ENCODE measurements at regions not wholly inside any gene's neighbourhood (a gene's known extent, or its start where the extent isn't known, plus 50 kb on each side); places are given as distances from the start of the nearest gene placed in this dataset.

DNA sequence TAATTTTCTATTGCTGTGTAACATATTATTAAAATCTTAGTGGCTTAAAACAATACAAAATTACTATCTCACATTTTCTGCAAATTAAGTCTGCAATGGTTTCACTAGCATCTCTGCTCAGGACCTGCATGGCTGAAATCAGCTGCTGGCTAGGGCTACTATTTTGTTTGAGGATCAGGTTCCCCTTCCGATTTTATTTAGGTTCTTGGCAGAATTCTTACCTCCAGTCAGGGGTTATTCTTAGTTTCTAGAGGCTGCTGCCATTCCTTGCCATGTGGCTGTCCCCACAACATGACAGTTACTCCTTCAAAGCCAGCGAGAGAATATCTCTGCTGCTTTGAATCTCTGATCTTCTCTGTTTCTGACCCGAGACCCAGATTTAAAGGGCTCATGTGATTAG lies 424.5 kb upstream of the ANO5 start:
- DNase-seq (ENCODE audit: low read depth) = no peak
- TF ChIP-seq, protein P1, sequence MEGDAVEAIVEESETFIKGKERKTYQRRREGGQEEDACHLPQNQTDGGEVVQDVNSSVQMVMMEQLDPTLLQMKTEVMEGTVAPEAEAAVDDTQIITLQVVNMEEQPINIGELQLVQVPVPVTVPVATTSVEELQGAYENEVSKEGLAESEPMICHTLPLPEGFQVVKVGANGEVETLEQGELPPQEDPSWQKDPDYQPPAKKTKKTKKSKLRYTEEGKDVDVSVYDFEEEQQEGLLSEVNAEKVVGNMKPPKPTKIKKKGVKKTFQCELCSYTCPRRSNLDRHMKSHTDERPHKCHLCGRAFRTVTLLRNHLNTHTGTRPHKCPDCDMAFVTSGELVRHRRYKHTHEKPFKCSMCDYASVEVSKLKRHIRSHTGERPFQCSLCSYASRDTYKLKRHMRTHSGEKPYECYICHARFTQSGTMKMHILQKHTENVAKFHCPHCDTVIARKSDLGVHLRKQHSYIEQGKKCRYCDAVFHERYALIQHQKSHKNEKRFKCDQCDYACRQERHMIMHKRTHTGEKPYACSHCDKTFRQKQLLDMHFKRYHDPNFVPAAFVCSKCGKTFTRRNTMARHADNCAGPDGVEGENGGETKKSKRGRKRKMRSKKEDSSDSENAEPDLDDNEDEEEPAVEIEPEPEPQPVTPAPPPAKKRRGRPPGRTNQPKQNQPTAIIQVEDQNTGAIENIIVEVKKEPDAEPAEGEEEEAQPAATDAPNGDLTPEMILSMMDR (conservative IDR thresholded peaks at IDR 0.05; ENCODE audit: low read depth, low read length) = no peak
- no peak overlapping the region for H3K4me3 ChIP-seq (ENCODE audit: low read depth, low read length)

DNA sequence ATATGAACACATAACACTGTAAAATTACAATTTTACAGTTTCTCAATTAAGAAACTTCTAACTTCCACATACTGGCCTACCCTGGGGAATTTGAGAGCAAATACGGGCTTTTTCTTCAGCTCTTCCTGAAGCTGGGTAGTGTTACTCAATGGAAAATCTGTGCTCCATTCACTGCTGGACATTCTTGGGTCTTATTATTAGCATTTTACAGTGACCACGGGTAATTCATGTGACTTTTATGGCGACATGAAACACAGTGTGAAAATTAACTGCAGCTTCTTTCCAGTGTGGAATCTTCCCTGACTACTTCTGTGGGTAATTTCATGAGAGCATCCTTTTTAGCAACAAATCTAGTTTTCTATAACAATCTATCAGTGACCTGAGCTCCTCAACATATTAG lies 423.7 kb upstream of the ANO5 start:
- no peak overlapping the region for H3K4me3 ChIP-seq (ENCODE audit: low read depth, low read length)
- TF ChIP-seq, protein P1 (conservative IDR thresholded peaks at IDR 0.05; ENCODE audit: low read depth, low read length) = no peak
- DNase-seq (ENCODE audit: low read depth) = no peak

- TF ChIP-seq, protein P1 (conservative IDR thresholded peaks at IDR 0.05; ENCODE audit: low read depth, low read length) = no peak
- H3K4me3 ChIP-seq (ENCODE audit: low read depth, low read length) = no peak overlapping the region
- DNase-seq (ENCODE audit: low read depth) = no peak
These were observed 421.8 kb upstream of the ANO5 start for GRCh38 chr11:21771097-21771496.

DNA sequence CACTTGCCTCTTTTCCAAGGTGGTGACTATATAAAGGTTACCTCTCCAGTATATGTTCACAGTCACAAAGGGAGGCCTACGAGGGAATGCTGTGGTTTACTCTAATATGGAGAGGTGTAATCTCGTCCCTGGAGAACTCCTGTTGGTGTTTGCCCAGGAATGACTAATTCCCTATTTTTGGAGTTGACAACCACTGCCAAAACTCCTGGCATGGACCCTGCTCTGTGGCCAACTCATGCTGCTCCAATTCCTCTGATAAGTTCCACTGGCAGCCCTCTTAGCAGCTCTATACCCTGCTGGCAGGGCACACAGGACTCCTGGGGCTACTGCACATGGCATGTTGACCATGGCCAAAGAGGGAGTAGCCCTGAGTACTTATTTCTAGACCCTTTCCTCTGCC lies 418.7 kb upstream of the ANO5 start:
- TF ChIP-seq, protein P1 (conservative IDR thresholded peaks at IDR 0.05; ENCODE audit: low read depth, low read length) = no peak
- no peak overlapping the region for H3K4me3 ChIP-seq (ENCODE audit: low read depth, low read length)
- no peak for DNase-seq (ENCODE audit: low read depth)

GRCh38 chr11:21775911-21776310 lies 417.0 kb upstream of the ANO5 start:
- TF ChIP-seq, protein P1 (conservative IDR thresholded peaks at IDR 0.05; ENCODE audit: low read depth, low read length) = no peak
- no peak for DNase-seq (ENCODE audit: low read depth)

DNA sequence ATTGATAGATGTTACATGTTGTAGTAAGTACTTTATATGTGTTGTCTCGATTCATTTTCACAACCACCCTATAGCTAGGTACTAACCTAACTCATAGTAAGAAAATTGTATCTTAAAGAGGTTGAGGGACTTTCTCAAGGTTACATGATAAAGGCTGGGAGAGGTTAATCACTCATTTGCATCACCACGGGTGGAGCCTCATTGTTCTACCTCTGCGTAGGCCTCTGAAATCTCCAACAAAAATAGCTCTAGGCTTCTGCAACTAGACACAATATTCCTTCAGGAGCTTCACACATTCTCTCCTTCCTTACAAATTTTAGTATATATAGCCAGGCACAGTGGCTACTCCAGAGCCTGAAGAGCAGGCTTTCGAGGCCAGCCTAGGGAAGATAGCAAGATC lies 408.9 kb upstream of the ANO5 start:
- no peak for DNase-seq (ENCODE audit: low read depth)
- TF ChIP-seq, protein P1 (conservative IDR thresholded peaks at IDR 0.05; ENCODE audit: low read depth, low read length) = no peak
- H3K4me3 ChIP-seq (ENCODE audit: low read depth, low read length) = no peak overlapping the region

More at GRCh38 chr11:21775911-21776310, 417.0 kb upstream of the ANO5 start:
- H3K4me3 ChIP-seq (ENCODE audit: low read depth, low read length) = no peak overlapping the region

- TF ChIP-seq, protein P1 (conservative IDR thresholded peaks at IDR 0.05; ENCODE audit: low read depth, low read length) = no peak
- H3K4me3 ChIP-seq (ENCODE audit: low read depth, low read length) = no peak overlapping the region
- no peak for DNase-seq (ENCODE audit: low read depth)
These were observed 407.5 kb upstream of the ANO5 start for GRCh38 chr11:21785351-21785750.

Data from epithelial cell of proximal tubule (primary cell).